ENCODE measurements at regions not wholly inside any gene's neighbourhood (a gene's known extent, or its start where the extent isn't known, plus 50 kb on each side); places are given as distances from the start of the nearest gene placed in this dataset.

DNA sequence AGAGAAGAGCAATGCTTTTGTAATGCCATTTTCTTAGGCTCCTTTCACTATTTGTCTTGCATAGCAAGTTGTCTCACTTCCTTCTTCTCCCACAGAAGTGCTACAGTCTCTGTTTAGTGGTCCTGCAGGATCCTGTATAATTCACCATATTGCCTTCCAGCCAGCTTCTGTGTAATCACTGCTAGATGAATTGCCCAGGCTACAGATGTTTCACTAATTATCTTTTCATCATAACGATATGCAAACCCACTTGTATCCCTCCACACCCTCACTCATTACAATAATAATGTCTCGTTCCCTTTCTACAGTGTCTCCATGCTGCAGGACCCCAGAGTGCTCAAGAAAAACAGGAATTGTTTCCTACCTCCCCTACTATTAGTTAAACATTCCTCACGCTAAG, 402.9 kb downstream of the TBL1XR1 start:
- DNase-seq (ENCODE audit: low spot score), result no peak

DNA sequence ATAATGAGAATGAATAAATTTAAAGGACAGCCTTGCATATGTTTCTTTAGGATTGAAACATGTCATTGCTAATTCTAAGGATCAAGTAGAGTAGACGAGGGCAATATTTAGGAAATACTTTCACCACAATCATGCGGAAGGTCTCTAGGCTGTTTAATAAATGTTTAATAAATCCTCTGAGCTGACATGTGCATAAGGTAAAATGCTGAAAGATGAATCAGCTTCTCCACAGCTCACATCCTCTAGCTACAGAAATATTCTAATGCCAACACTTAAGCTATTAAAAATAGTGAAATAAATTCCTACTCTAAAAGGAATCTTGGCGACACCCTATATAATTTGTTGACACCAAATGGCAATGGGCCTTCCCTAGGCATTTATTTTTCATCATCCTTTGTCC, 407.3 kb downstream of the TBL1XR1 start:
- no peak for DNase-seq (ENCODE audit: low spot score)

DNA sequence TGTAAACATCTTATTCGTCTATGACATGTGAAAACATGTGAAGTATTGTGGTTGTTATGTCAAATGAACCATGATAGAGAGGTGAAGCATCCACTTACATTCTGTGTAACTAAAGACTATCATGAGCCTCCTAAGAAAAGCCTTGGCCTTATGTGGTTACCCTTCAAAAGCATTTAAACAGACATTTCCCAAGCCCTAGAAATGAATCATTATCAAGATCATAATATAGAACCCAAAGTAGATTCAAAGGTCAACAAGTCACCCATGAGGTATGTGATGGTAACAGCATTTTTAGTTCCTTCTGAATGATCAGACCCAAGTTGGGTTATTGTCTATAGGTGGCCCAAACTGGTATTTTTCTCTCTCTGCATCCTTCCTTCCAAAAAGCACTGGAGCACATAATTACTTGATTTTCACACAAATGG, 408.0 kb downstream of the TBL1XR1 start:
- DNase-seq (ENCODE audit: low spot score), result no peak

DNA sequence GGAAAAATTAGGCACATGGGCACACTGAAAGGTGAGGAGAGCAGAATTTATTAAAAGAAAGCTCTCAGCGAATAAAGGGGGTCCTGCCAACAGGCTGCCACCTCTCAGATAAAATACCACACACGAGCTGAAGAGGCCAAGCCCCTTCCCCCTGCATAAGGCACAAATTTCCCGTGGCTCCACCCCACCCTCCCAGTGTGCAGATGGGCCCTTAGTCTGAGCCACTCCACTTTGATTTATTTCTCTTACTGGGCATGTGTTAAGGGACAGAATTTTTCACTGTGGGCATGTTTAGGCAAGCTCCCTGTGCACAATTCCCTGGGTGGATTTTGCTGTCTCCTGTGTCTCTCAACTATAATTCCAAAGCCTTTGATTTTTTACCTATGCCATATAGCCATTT, 409.8 kb downstream of the TBL1XR1 start:
- DNase-seq (ENCODE audit: low spot score), result no peak

DNA sequence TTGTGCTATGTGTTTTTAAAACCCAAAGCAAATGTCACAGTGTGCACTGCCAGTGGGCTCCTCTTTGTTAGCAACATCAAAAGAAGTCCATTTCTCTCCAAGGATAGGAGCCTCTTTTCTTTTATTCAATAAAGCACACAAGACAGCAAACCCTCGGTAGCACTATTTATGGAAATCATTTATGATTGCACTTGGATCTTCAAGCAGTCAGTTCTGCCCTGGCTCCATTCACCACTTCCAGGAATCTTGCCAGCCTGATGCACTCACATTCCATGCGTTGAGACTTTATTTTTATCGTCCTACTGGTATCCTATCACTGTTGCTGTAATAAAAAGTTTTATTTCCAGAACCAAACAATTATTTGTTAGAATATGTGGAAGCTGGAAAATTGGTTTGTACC, 412.1 kb downstream of the TBL1XR1 start:
- no peak for DNase-seq (ENCODE audit: low spot score)

DNA sequence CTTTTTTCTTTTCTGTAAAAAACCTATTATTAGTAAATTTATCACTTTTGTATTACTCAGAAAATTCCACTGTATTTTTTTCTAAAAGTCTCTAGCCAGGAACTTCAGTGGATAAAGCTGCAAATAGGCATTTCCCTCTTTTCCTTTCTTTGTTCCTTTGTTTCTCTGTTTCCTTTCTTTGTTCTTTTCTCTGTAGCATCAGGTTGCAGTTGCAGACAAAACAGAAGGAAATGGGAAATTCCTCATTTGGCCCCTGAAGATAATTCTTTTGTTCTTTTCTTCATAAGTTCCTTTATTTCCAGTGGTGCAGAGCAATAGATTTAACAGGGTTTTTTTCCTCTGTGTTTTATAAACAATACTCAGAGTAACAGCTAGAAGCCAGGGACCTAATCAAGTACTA, 416.5 kb downstream of the TBL1XR1 start:
- no peak for DNase-seq (ENCODE audit: low spot score)

DNA sequence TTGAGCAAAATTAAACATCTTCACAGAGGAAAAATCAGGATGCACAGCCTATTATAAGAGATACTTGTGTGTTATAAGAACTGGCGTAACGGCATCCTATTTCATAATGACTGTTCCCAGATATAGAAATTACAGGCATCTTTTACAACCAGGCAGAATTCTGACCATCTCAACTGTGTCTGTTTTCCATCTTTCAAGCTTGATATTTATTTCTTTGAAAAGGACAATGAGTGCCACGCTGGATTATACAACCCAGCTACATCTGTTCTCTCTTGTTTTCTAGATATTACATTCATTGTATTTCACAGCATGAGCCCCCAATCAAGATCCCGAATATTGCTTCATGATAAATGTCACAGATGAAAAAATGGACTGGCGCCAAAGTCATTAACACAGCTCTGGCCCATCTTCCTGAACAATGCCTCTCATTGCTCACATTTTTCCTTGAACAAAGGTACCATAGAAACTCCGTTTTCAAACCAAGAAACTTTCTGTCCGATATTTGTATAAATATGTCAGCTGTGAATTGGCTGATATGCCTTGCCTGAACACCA, 420.6 kb downstream of the TBL1XR1 start:
- no peak for DNase-seq (ENCODE audit: low spot score)

DNA sequence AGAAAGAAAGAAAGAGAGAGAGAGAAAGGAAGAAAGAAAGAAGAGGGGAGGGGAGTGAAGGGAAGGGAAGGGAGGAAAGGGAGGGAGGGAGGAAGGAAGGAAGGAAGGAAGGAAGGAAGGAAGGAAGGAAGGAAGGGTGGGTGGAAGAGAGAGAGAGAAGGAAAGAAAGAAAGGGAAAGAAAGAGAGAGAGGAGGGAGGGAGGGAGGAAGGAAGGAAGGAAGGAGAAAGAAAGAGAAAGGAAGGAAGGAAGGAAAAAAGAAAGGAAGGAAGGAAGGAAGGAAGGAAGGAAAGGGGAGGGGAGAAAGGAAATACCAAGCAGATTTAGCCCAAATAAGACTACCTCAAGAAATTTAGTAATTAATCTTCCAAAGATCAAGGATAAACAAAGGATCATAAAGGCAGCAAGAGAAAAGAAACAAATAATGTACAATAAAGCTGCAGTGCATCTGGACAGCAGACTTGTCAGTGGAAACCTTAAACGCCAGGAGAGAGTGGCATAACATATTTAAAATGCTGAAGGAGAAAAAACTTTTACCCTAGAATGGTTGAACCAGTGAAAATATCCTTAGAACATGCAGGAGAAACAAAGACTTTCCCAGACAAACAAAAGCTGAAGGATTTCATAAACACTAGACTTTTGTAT, 427.6 kb downstream of the TBL1XR1 start:
- no peak for DNase-seq (ENCODE audit: low spot score)

DNA sequence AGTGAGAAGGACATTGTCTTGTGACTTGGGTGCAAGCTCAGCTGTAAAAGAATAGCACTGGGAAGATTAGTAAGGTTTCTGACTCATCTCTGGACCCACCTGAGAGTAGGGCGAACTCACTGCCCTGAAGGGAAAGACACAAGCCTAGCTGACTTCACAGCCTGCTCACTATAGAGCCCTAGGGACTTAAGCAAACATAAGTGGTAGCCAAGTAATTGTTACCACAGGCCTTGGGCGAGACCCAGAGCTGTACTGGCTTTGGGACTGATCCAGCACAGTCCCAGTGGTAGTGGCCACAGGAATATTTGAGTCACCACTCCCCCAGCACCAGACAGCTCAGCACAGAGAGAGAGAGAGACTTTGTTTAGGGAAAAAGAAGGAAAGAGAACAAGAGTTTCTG, 429.9 kb downstream of the TBL1XR1 start:
- DNase-seq (ENCODE audit: low spot score), result no peak

DNA sequence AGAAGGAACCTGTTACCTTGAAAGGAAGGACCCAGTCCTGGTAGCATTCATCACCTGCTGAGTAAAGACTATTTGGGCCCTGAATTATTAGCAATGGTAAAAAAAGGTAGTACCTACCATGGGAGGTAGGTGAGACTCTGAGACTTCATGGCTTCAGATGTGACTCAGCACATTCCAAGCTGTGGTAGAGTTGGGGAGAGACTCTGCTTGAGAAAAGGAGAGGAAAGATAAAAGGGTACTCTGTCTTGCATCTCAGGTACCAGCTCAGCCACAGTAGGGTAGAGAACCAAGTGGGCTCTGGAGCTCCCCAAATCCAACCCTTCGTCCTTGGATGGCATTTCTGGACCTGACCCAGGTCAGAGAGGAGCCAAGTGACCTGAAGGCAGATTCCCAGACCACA, 430.4 kb downstream of the TBL1XR1 start:
- no peak for DNase-seq (ENCODE audit: low spot score)

DNA sequence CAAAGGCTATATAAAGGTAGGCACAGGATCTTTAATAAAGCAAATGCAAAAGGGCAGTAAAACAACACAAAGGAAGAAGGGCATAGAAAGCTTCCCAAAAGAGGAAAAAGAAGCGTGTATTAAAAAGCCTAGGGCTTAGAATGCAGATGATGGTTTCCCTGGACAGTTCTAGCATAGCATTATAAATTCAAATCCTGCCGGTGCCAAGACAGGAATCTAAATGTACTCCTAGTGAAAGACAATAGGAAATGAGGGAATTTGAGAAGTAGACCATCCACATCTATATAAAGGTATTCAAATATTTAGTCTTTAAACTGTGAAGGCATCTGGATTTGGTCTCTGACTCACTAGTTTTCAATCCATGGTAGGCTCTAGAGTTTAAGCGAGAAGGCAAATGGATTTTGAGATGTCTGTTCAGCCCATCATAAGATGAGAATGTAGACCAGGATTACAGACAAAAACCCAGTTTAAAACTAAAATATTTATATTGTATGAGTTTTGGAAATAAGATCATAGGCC, 431.8 kb downstream of the TBL1XR1 start:
- no peak for DNase-seq (ENCODE audit: low spot score)

DNA sequence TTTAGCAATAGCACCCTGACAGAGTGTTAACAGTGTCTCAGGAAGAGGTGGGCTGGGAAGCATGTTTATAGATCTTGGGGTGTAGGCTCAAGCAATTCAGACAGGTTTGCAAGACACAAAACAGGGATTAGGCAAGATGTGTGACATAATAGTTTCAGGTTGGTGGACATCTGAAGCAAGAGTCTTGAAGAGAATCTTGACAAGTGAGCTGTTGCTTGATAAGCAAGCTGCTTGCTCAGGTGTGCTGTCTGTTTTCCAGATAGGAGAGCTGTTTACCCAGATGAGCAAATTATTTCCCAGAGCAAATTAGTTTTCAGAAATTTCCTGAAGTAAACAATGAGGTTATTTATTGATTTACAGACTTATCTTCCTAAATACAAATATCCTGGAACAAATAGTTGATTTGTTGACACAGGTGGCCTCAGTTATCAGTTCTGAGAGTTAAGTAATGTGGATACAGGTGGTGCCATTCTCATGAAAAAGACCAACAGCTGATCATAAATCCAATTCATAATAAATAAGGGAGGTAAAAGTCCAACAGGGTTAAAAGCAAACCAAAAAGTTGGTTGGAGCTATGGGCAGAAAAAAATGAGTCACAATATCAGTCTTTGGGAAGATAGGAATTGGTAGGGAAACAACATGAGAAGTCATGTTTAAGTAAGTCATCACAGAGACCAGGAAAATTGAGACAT, 437.3 kb downstream of the TBL1XR1 start:
- DNase-seq (ENCODE audit: low spot score), result no peak

DNA sequence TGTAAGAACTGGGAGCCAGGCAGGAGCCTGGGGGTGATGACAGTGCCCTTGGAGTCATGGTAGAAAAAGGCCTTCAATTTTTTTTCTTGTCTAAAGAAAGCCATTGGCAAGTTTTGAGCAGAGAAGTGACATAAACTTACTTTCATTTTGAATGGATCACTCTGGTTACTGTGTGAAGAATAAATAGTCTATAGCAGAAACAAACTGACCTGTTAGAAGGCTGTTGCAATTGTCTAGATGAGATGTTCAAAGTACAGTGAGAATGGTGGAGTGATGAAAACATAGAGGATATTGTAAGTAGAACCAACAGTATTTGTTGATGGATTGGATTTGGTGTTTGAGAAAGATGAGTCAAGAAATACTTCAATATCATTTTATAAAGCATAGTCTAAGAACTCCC, 439.9 kb downstream of the TBL1XR1 start:
- DNase-seq (ENCODE audit: low spot score), result no peak

DNA sequence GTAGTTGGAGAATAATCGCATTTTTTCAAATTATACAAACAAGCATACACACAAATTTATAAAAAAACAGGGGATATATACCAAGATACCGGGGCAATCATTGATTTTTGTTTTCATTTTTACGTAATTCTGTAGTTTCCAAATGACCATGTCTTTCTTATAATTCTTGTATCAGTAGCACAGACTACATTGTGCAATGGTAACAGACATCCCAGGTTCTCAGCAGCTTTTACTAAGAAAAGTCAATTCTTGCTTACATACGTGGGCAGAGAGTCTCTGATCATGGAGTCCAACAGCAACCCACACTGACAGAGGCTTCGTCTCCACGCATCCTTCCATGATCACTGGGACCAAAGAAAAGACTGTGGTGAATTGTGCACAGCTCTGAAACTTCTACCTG, 441.3 kb downstream of the TBL1XR1 start:
- DNase-seq (ENCODE audit: low spot score), result no peak

DNA sequence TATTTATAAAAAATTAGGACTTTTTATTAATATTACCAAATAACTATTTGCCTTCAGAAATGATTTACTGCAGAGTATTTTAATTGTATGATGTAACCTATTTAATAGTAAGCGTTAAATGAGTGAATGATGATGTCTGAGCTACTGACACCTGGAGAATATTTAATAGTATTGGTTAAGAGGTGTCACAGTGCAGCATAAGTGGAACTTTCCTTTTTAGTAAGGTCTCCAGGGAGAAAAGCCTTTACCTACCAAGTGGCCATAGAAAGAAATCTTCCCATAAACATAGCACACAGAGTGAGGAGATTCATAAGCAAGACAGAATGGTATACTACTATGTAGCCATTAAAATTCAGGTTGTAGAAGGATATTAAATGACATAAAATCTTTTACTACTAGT, 441.7 kb downstream of the TBL1XR1 start:
- DNase-seq (ENCODE audit: low spot score), result no peak

DNA sequence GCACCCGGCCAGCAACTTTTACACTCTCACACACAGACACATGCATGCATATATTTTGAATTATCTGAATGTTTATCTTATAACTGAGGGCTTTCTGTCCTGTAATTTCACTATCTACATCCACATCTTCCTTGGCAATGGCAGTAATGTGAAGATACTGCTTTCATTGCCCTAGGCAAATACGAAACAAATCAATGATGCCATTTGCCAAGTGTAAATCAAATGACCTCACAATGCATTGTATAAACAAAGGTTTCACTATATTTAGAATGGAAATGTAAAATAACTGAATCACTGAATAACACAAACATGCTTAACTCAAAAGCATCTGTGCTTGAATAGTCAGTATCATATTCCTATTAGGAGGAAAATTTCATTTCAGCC, 455.6 kb downstream of the TBL1XR1 start:
- DNase-seq (ENCODE audit: low spot score), result no peak

DNA sequence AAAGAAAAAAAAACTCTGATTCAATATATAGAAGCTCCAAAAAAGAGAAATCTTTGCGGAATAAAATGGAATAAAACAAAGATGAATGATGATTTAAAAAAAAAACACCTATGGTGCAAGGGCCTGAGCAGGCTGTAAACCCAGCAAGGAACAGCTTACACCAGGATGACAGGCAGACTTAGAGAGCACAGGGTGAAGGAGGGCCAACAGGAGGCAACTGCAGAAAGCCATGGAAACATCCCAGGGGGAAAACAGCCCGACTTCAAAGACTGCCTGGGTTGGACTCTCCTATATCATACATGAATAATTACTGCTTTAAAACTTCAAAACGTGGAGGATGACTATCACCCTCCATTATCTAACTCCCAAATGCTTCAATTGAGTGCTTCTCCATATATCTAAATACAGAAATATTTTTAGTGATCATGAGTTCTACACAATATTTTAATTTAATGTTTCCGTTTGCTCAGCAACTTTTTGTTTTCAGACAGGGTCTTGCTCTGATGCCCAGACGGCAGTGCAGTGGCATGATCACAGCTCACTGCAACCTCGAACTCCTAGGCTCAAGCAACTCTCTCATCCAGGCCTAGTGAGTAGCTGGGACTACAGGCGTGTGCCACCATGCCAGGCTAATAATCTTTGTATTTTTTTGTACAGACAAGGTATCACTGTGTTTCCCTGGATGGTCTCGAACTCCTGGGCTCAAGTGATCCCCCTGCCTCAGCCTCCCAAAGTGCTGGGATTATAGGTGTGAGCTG, 456.2 kb downstream of the TBL1XR1 start:
- no peak for DNase-seq (ENCODE audit: low spot score)

DNA sequence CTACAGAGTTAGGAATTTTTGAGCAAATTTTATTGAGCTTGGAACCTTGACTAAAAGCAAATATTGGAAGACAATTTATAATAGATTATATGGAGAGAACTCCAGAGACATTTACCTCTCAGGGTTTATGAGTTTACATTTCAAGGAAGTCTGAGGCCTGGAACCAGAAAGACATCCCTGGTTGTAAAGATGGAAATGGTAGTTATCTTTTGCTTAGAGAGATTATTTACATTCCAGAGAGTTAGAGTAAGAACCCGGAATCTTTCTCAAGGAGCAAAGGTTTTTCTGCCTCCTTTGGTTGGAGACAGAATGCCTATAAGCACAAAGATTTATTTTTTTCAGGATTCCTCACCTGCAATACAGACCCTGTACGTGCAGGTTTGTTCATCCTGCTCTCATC, 458.1 kb downstream of the TBL1XR1 start:
- DNase-seq (ENCODE audit: low spot score), result no peak

DNA sequence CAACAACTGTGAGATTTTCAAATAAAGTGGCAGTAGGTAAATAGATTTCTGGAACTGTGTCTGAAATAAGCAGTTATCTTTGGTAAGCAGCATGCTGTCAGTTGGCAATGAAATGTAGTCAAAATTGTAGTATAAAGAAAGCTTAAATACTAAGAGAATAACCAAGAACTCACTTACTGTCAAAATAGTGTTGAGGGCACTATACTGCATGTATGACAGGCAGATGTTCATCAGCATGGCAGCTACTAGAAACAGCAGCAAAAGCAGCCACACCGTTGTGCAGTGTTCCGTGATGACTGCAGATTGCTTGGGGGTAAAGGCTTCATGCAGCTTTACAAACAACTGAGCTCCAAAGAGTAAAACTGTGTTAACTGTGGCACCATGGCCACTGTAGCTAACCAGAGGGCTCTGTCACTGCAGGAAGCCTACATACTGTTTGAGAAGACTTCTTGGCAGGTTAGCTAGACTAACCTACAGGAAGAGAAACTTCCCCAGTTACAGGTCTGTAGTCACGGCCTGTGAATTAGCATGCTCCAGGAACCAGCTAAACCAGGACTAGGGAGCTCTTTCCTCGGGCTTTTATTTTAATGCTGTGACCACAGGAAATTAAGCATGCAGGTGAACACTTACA, 459.7 kb downstream of the TBL1XR1 start:
- no peak for DNase-seq (ENCODE audit: low spot score)

DNA sequence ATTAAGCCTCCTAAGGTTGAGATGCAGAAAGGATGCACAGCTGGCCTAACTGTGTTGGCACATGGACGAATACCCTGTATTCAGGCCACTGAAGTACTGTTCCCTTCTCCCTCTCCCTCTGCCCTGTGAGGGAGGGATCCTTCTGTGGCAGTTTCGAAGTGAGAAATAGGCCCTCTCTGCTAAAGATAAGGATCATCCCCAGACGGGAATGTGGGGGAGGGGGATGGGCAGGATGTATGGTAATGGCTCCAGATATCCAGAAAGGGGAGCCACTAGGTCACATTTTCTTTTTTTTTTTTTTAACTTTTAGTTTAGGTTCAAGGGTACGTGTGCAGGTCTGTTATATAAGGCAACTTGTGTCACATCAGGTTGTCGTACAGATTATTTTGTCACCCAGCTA, 463.1 kb downstream of the TBL1XR1 start:
- DNase-seq (ENCODE audit: low spot score), result no peak

DNA sequence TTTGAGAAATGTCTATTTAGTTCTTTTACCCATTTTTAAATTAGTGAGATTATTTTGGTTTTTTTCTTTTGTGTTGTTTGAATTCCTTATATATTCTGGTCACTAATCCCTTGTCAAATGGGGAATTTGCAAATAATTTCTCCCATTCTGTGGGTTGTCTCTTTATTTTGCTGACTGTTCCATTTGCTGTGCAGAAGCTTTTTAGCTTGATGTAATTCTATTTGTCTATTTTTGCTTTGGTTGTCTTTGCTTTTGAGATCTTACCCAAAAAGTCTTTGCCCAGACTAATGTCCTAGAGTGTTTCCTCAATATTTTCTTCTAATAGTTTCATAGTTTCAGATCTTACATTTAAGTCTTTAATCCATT, 472.9 kb downstream of the TBL1XR1 start:
- no peak for DNase-seq (ENCODE audit: low spot score)

DNA sequence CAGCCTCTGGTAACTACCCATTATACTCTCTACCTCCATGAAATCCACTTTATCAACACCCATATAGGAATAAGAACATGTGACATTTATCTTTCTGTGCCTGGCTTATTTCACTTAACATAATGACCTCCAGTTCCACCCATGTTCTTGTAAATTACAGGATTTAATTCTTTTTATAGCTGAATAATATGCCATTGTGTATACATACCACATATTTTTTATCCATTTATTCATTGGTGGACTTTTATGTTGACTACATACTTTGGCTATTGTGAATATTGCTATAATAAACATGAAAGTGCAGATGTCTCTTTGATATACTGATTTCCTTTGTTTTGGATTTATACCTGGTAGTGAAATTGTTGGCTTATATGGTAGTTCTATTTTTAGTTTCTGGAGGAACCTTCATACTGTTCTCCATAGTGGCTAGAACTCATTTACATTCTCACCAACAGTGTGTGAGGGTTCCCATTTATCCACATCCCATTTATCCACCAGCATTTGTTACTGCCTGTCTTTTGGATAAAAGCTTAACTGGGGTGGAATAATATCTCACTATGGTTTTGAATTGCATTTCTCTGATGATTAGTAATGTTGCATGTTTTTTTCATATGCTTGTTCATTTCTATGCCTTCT, 473.4 kb downstream of the TBL1XR1 start:
- DNase-seq (ENCODE audit: low spot score), result no peak

Measured in ureter (tissue), 1 donor.